Tibial artery (tissue), 4 donors: ENCODE measurements at regions not wholly inside any gene's neighbourhood (a gene's known extent, or its start where the extent isn't known, plus 50 kb on each side); places are given as distances from the start of the nearest gene placed in this dataset.

Experiments
- DNase-seq, 2 donors: peaks; one replicate each; pipeline ENCODE4 v3.0.0-alpha.2; 2019
- H3K27ac ChIP-seq, 2 donors: fragments of 200-600 bp; sonication (generic) in 1 of 2; 1 replicate in 1 of 2; 2 replicates in 1 of 2; pipeline ENCODE4 v1.5.1; 2018 to 2019; ENCODE audit warnings: mild to moderate bottlenecking in 1 of 2
- H3K27me3 ChIP-seq, 2 donors: fragments of 200-600 bp; sonication (generic) in 1 of 2; one replicate each; pipeline versions ENCODE4 v1.5.1 to v1.6.0; 2016 to 2019
- H3K36me3 ChIP-seq, 3 donors: fragments of 200-600 bp; sonication (generic) in 2 of 3; one replicate each; pipeline ENCODE4 v1.5.1; 2016 to 2019; ENCODE audit warnings: mild to moderate bottlenecking in 2 of 3
- H3K4me1 ChIP-seq, 4 donors: fragments of 200-600 bp; sonication (generic) in 2 of 4; 1 replicate in 3 of 4; 2 replicates in 1 of 4; pipeline ENCODE4 v1.5.1; 2016 to 2019
- H3K4me3 ChIP-seq, 2 donors: fragments of 200-600 bp; sonication (generic) in 1 of 2; 1 replicate in 1 of 2; 2 replicates in 1 of 2; pipeline ENCODE4 v1.5.1; 2018 to 2019; ENCODE audit warnings: mild to moderate bottlenecking in 2 of 2
- H3K9me3 ChIP-seq, 3 donors: fragments of 200-600 bp; sonication (generic) in 1 of 3; one replicate each; pipeline ENCODE4 v1.5.1; 2016 to 2019
- intact Hi-C: fragments of 100-400 bp; cut with DNase I; formaldehyde crosslinking; loops from one replicate; pipeline ENCODE4 v1.15.0; 2023; ENCODE audit warnings: low total_unique reads
- TF ChIP-seq, protein P1 (sequence below), 2 experiments: fragments of 200-600 bp in 1 of 2; fragments of 450-650 bp in 1 of 2; IDR thresholded peaks; one replicate each; pipeline ENCODE4 v1.5.1; 2017 to 2019; ENCODE audit warnings: antibody characterized with exemption in 2 of 2, mild to moderate bottlenecking in 1 of 2, moderate library complexity in 1 of 2

GRCh38 chr7:45235905-45236304, 78.3 kb downstream of the RAMP3 start:
- peaks cover 0 to 3% of the 10 kb centered on the region in 2 donors for H3K27me3 ChIP-seq
- intact Hi-C loops: no loop called here
- no peaks in the 10 kb centered on the region for H3K9me3 ChIP-seq
- H3K4me1 ChIP-seq: no peaks in the 10 kb centered on the region
- H3K36me3 ChIP-seq: no peaks in the 10 kb centered on the region
- no peak overlapping the region for H3K27ac ChIP-seq
- TF ChIP-seq, protein P1, sequence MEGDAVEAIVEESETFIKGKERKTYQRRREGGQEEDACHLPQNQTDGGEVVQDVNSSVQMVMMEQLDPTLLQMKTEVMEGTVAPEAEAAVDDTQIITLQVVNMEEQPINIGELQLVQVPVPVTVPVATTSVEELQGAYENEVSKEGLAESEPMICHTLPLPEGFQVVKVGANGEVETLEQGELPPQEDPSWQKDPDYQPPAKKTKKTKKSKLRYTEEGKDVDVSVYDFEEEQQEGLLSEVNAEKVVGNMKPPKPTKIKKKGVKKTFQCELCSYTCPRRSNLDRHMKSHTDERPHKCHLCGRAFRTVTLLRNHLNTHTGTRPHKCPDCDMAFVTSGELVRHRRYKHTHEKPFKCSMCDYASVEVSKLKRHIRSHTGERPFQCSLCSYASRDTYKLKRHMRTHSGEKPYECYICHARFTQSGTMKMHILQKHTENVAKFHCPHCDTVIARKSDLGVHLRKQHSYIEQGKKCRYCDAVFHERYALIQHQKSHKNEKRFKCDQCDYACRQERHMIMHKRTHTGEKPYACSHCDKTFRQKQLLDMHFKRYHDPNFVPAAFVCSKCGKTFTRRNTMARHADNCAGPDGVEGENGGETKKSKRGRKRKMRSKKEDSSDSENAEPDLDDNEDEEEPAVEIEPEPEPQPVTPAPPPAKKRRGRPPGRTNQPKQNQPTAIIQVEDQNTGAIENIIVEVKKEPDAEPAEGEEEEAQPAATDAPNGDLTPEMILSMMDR (IDR thresholded peaks at IDR 0.05): no peak
- DNase-seq: no peak
- H3K4me3 ChIP-seq: no peak overlapping the region

DNA sequence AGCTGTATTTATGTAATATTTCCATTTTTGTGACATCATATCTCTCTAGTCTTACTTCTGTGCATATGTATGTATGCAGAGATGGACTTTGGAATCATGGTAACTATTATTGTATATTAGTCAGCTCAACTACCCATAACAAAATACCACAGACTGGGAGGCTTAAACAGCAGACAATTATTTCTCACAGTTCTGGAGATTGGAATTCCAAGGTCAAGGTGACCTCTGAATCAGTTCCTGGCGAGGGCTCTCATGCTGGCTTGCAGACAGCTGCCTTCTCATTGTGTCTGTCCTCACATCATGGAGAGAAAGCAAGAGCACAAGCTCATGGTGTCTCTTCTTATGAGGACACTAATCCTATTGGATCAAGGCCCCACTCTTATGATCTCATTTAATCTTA, 79.1 kb downstream of the RAMP3 start:
- Histone ChIP-seq H3K4me3 (no peak overlapping the region), H3K27me3 (peaks cover 0 to 1% of the 10 kb centered on the region in 2 donors), H3K9me3 (no peaks in the 10 kb centered on the region), H3K27ac (no peak overlapping the region), H3K36me3 (no peaks in the 10 kb centered on the region), H3K4me1 (no peaks in the 10 kb centered on the region)
- intact Hi-C loops: no loop called here
- TF ChIP-seq, protein P1 (IDR thresholded peaks at IDR 0.05): no peak
- DNase-seq: no peak

DNA sequence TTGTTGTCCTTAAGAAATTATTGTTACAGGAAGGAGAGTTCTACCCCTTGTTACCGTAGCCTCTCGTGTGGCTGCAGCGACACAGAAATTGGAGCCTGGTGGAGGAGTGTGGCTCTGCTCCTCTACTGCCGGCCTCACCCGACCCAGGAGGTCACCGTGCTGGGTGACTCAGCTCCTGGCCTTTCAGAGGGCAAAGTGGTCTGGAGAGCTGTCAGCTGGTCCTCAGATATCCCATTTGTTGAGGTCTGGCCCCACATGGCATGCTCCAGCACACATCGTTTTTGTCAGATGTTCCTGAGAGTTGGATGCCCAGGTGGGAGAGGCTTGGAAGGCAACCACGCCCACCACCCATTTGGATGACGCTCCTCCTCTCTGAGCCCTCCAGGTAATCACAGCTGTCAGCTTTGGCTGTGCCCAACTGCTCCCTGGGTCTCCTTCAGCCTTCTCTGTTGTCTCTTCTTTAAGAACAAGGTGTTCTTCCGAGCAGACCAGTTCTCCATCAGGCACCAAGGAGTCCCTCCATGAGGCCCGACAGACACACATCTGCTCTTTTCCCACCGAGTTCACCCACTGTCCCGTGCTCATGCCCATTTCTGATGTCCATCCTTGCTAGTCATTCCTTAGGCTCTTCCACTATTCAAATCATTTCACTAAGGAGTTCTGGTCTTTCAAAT, 80.3 kb downstream of the RAMP3 start:
- intact Hi-C loops: no loop called here
- no peaks in the 10 kb centered on the region for H3K36me3 ChIP-seq
- TF ChIP-seq, protein P1 (IDR thresholded peaks at IDR 0.05): no peak
- no peaks in the 10 kb centered on the region for H3K4me1 ChIP-seq
- H3K27ac ChIP-seq: no peak overlapping the region
- no peak overlapping the region for H3K4me3 ChIP-seq
- no peak for DNase-seq
- no peaks in the 10 kb centered on the region for H3K9me3 ChIP-seq
- no peaks in the 10 kb centered on the region for H3K27me3 ChIP-seq

GRCh38 chr7:45238806-45239205, 81.2 kb downstream of the RAMP3 start:
- no peaks in the 10 kb centered on the region for H3K9me3 ChIP-seq
- H3K36me3 ChIP-seq: no peaks in the 10 kb centered on the region
- TF ChIP-seq, protein P1 (IDR thresholded peaks at IDR 0.05): no peak
- intact Hi-C loops: no loop called here
- H3K27me3 ChIP-seq: no peaks in the 10 kb centered on the region
- no peak overlapping the region for H3K27ac ChIP-seq
- H3K4me3 ChIP-seq: no peak overlapping the region
- no peaks in the 10 kb centered on the region for H3K4me1 ChIP-seq
- no peak for DNase-seq

DNA sequence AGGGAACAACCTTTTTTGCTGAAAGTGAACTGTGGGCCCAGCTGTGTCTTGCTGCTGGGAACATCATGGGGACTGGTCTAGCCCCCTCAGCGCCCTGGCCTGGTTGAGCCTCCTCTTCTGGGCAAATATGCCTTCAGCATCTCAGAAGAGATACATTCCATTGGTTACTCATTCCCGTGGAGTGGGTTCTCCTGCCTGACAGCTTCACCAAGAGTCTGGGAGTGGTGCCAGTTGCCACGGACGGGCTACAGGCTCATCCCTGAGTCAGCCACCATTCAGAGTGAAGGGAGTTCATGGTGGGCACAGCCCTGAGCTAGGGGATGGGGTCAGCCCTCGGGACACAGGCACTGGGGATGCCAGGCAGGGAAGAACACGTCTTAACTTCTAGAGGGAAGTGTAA, 81.9 kb downstream of the RAMP3 start:
- H3K27me3 ChIP-seq: no peaks in the 10 kb centered on the region
- H3K36me3 ChIP-seq: no peaks in the 10 kb centered on the region
- H3K4me1 ChIP-seq: no peaks in the 10 kb centered on the region
- no peak overlapping the region for H3K27ac ChIP-seq
- no peak for DNase-seq
- intact Hi-C loops: no loop called here
- H3K9me3 ChIP-seq: no peaks in the 10 kb centered on the region
- H3K4me3 ChIP-seq: no peak overlapping the region
- TF ChIP-seq, protein P1 (IDR thresholded peaks at IDR 0.05): no peak
